ENCODE measurements at regions not wholly inside any gene's neighbourhood (a gene's known extent, or its start where the extent isn't known, plus 50 kb on each side); places are given as distances from the start of the nearest gene placed in this dataset.

- intact Hi-C loops (cut with DNase I) = no loop called here
- TF ChIP-seq CTCF (IDR thresholded peaks at IDR 0.05) = no peak
- no peak for TF ChIP-seq POLR2AphosphoS5 (IDR thresholded peaks at IDR 0.05; ENCODE audit: insufficient read depth in 1 of 2, low read depth in 1 of 2)
- TF ChIP-seq POLR2A (IDR thresholded peaks at IDR 0.05) = no peak
- Histone ChIP-seq H3K9me3 (no peaks in the 10 kb centered on the region), H3K4me3 (no peak overlapping the region), H3K27me3 (no peaks in the 10 kb centered on the region), H3K27ac (no peak overlapping the region), H3K36me3 (no peaks in the 10 kb centered on the region), H3K4me1 (no peaks in the 10 kb centered on the region)
- no peak for DNase-seq (ENCODE audit: extremely low spot score in 2 of 2)
Measured at GRCh38 chr16:62829084-62829483, 792.8 kb upstream of the CDH8 start.

GRCh38 chr16:62821824-62822223 lies 785.6 kb upstream of the CDH8 start:
- Histone ChIP-seq H3K27me3 (no peaks in the 10 kb centered on the region), H3K4me1 (no peaks in the 10 kb centered on the region), H3K9me3 (no peaks in the 10 kb centered on the region), H3K4me3 (no peak overlapping the region), H3K36me3 (no peaks in the 10 kb centered on the region), H3K27ac (no peak overlapping the region)
- no peak for DNase-seq (ENCODE audit: extremely low spot score in 2 of 2)
- TF ChIP-seq CTCF (IDR thresholded peaks at IDR 0.05) (no peak), POLR2A (IDR thresholded peaks at IDR 0.05) (no peak), POLR2AphosphoS5 (IDR thresholded peaks at IDR 0.05; ENCODE audit: insufficient read depth in 1 of 2, low read depth in 1 of 2) (no peak)
- intact Hi-C loops (cut with DNase I) = no loop called here

- H3K9me3 ChIP-seq = peaks cover 3% of the 10 kb centered on the region
- no peak overlapping the region for H3K27ac ChIP-seq
- no peak overlapping the region for H3K4me3 ChIP-seq
- TF ChIP-seq CTCF (IDR thresholded peaks at IDR 0.05) (no peak), POLR2AphosphoS5 (IDR thresholded peaks at IDR 0.05; ENCODE audit: insufficient read depth in 1 of 2, low read depth in 1 of 2) (no peak), POLR2A (IDR thresholded peaks at IDR 0.05) (no peak)
- intact Hi-C loops (cut with DNase I) = no loop called here
- no peaks in the 10 kb centered on the region for H3K4me1 ChIP-seq
- no peak for DNase-seq (ENCODE audit: extremely low spot score in 2 of 2)
- H3K36me3 ChIP-seq = no peaks in the 10 kb centered on the region
- no peaks in the 10 kb centered on the region for H3K27me3 ChIP-seq
Measured at GRCh38 chr16:62816971-62817519, 780.8 kb upstream of the CDH8 start.

GRCh38 chr16:62814891-62815290 lies 778.7 kb upstream of the CDH8 start:
- TF ChIP-seq CTCF (IDR thresholded peaks at IDR 0.05) (no peak), POLR2AphosphoS5 (IDR thresholded peaks at IDR 0.05; ENCODE audit: insufficient read depth in 1 of 2, low read depth in 1 of 2) (no peak), POLR2A (IDR thresholded peaks at IDR 0.05) (no peak)
- Histone ChIP-seq H3K4me3 (no peak overlapping the region), H3K27me3 (no peaks in the 10 kb centered on the region), H3K4me1 (no peaks in the 10 kb centered on the region), H3K9me3 (peaks cover 3% of the 10 kb centered on the region), H3K36me3 (no peaks in the 10 kb centered on the region), H3K27ac (no peak overlapping the region)
- no peak for DNase-seq (ENCODE audit: extremely low spot score in 2 of 2)
- intact Hi-C loops (cut with DNase I) = no loop called here

- H3K9me3 ChIP-seq = no peaks in the 10 kb centered on the region
- TF ChIP-seq POLR2A (IDR thresholded peaks at IDR 0.05) (no peak), CTCF (IDR thresholded peaks at IDR 0.05) (no peak), POLR2AphosphoS5 (IDR thresholded peaks at IDR 0.05; ENCODE audit: insufficient read depth in 1 of 2, low read depth in 1 of 2) (no peak)
- no peaks in the 10 kb centered on the region for H3K36me3 ChIP-seq
- no peak overlapping the region for H3K27ac ChIP-seq
- intact Hi-C loops (cut with DNase I) = no loop called here
- H3K4me1 ChIP-seq = no peaks in the 10 kb centered on the region
- H3K27me3 ChIP-seq = no peaks in the 10 kb centered on the region
- no peak for DNase-seq (ENCODE audit: extremely low spot score in 2 of 2)
- H3K4me3 ChIP-seq = no peak overlapping the region
Measured at GRCh38 chr16:62805221-62805857, 769.1 kb upstream of the CDH8 start.

Data from vagina (tissue), 2 donors.